NCI-H1436 treated with DMSO at 0.1 percent for 48 hours (cell line): ENCODE measurements at regions not wholly inside any gene's neighbourhood (a gene's known extent, or its start where the extent isn't known, plus 50 kb on each side); places are given as distances from the start of the nearest gene placed in this dataset.

ENCODE experiments used
- DNase-seq: peaks from one replicate; lab custom pipeline; 2025; lab: John Stamatoyannopoulos, UW

DNA sequence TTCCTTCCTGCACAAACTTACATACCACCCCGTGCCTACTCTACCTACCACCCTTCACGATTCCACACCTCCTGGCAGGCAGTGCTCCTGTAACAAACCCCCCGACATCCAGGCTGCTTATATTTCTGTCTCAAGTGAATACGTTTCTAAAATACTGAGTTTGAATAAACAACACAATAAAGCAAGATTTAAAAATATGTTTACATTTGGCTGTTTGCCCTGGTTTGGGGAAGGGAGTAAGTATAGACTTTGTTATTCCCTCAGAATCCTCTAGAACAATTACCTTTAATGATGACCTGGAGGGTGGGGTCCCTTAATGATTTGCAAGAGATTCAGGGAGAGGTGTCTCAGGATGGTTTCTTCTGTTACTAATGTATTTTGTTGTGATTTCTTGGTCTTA lies 402.6 kb upstream of the TBL1XR1 start:
- no peak for DNase-seq

DNA sequence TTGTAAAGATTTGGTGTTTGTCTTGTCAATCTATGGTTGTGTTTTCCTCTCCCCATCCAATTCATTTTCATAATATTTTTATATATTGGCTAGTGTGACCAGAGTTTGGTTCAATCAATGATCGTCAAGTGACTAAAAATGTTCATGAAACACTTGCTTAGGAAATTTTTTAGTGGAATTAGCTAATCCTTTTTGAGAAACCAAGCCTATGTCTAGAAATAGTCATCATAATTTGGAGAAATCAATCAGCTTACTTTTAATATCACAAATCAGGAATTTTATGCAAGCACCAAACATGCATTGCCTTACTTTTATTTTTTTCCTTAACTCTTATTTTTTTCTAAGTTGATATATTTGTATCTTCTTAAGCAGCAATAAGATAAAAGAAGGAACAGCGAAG lies 403.1 kb upstream of the TBL1XR1 start:
- DNase-seq, result no peak

DNA sequence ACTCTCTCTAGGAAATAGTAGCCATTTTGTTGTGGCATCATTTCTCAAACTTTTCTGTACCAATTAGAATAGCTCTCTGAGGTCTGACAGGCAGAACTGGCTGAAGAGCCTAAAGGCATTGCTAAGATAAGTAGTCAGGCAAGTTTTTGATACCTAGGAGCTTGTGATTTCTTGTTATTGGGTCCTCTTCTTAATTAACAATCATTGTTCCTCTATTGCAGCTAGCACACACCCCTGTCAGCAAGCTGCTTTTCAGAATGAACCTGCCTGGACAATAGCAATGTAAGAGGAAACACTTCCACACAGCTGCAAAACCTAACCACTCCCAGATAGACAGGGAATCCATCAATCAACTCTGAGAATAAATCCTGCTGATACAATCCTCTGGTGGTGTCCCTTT lies 403.9 kb upstream of the TBL1XR1 start:
- no peak for DNase-seq

DNA sequence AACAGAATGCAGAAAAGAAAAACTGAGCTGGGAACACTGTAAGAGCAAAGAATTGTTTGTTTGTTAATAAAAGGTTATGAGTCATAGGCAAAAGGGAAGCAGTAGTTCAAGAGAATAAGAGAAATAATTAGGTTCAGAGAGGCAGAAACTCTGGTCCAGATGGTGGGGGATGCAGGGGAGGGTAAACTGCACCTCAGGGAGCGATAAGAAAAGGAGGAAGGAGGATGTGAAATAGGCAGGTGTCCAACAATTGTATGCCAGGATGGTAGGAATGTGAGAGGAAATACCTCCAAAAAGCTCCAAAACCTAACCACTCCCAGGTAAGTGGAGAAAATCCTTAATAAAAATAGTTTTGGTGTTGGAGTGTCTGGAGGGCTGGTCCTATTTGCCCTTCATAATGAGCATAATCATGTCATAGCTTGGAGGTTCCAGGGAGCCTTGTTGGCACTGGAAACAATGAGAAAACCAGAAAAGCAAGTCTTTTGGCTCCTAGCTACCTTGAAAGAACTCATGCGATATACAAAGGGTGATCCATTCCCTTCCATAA lies 405.4 kb upstream of the TBL1XR1 start:
- DNase-seq, result peak; percentile 70

DNA sequence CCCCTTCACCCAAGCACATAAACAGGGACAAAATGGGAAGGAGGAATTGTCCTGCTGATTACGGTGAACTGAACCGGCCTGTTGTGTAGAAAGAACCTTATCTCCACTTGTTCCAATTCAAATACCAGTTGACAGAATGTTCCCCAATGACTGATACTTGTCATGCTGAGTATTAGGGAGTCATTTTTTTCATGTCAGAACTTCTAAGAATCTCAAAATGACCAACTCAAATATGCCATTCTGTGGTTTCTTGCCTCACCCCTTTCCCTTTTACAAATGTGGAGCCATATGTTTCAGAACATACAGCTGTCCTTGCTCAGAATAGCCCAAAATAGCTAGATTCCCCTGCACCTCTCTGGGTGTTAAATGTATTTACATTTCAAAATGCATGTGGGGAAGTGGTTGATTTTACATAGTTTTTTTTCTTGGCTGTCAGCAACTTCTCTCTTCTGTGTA lies 405.9 kb upstream of the TBL1XR1 start:
- no peak for DNase-seq

DNA sequence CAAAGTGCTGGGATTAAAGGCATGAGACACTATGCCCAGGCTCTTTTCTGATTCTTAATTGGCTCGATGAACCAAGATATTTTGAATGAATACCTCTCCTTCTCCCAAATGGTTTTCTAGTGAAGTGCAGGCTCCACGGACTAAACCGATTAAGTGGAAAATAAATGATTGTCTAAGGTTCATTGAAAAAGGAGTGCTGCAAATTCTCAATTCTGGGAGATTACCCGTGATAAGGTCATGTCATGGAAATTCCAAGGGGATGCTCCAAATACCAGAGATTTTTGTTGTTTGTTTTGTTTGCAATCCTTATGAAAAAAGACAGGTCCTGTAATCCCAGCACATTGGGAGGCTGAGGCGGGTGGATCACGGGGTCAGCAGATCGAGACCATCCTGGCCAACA lies 406.9 kb upstream of the TBL1XR1 start:
- no peak for DNase-seq

DNA sequence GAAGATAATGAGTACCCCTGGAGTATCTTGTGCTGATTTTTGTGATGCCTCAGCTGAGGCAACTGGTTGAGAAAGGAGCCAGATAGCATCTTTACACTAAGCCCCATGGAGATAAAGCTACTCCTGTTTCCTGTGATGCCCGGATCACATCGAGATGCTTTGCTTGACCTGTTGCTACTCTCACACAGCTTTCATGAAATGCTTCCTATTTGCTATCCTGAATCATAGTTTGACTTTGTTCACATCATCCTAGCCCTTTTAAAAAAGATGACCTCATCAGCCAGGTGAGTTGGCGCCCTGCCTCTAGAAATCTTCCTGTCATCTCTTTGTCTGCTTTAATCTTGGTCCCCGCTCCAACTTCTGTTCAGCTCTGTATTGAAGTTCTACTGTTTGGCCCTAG lies 409.6 kb upstream of the TBL1XR1 start:
- no peak for DNase-seq

DNA sequence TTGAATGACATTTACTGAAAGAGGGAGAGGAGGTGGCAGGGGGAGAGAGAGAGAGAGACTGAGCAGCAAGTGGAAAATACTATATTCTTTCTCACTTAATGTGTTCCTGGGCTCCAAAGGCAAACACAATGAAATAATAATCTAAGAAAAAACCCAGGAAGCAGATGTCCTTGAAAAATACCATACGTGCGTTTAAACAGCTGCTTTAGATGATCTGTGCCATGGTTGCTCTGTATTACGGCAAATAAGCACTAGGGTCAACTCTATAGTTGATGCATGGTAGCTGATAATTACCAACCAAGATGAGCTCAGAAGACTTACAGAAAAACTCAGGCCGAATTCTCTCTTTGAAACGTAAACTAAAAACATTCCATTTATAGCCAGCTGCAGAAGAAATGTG lies 410.3 kb upstream of the TBL1XR1 start:
- no peak for DNase-seq

DNA sequence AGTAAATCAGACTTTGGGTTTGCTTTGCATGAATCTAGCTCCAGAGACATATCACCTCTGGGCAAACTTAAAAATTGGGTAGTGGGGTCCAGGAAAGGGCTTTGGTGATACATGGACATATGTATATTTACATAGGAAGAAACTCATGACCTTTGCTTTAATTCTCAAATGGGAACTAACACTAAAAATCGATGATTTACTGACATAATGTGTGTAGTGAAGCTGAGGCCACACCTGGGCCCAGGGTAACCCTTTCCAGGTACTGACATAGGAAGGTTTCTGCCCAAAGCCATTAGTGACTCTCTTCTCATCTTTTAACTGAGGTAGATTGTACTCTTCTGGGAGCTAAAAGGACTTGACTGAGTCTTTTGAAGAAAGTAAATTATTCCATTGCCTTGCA lies 411.2 kb upstream of the TBL1XR1 start:
- no peak for DNase-seq

DNA sequence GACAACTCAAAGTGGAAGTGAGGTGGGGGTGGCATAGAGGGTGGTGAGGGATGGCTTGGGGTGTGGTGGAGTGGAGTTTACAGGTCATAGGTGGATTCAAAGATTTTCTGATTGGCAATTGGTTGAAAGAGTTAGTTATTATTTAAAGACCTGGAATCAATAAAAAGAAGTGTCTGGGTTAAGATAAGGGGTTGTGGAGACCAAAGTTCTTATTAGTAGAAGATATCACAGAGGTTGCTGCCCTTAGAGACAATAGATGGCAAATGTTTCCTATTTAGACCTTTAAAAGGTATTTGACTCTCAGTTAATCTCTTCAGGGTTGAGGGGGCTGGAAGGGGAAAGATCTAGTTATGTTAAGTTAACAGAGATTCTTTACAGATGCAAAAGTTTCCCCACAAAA lies 412.3 kb upstream of the TBL1XR1 start:
- DNase-seq, result no peak

DNA sequence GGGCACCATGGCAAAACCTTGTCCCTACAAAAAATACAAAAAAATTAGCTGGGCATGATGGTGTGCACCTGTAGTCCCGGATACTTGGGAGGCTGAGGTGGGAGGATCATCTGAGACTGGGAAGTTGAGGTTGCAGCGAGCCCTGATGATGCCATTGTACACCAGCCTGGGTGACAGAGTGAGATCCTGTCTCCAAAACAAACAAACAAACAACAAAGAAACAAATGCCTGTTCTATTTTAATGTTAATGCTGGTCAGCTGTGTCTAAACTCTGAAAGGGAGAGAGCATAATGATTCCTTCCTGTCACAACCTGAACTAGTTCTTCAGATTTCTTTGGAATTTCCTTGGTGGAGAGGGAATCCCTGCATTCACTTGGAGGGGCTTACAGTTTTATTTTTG lies 413.0 kb upstream of the TBL1XR1 start:
- no peak for DNase-seq

DNA sequence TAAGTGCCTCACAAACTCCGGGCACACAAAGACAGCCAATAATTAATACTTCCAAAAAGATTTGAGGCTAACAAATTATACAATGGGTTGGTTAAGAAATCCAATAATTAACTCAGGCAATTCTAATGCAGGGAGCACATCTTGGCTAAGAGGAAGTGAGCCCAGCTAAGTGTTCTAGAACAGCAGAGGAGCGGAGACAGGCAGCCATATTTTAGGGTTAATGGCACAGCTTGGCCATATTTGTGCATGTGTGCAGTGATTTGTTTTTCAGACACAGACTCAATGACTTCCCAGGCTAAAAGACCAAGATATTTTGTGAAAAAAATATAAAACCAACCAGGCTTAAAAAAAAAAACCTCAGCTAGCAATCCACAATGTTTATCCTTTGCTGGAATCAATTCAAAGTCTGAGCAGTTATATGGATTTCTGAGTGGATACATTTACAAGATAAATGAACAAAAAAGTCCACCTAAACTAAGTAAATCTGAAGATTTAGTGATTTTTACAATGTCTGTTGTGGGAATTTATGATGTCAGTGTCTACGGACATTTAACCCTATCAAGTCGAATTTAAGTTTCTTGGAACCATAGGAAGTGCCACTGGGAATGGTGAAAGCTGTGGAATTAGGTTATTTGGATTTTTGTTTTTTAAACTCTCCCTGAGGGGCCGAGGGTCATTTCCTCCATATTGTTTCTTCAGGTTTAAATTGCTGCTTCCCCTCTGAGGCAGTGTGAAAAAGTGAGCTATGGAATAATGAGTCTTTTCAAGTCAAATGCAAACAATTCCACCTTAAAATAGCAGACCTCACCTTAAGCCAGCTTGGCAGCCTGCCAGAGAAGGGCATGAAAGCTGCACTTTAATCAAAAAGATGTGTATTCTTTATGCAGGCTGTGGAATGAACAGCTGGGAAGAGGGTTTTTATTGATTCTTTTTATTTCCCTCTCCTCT lies 413.7 kb upstream of the TBL1XR1 start:
- no peak for DNase-seq

DNA sequence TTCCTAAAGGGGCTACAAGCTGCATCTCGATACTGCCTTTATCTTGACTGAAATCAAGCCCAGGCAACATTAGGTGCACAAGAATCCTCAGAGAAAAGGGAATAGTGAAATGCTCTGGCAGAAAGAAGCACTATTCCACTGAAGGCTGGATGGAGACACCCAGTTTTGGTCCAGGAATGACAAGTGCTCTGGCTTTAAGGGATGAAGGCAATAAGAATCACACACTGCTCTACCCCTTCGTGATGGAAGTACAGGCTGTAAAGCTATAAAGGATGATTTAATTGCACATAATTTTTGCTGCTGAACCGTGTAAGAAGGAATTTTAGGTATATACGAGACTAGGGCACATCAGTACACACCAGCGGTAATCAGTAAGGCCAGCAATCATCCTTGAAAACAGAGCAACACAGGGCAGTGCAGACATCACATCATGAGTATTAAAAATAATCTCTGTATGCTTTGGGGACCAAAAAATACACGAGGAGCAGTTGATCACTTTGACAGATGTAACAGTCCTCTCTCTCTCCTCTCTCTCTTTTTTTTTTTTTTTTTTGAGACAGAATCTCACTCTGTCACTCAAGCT lies 414.6 kb upstream of the TBL1XR1 start:
- DNase-seq, result no peak

DNA sequence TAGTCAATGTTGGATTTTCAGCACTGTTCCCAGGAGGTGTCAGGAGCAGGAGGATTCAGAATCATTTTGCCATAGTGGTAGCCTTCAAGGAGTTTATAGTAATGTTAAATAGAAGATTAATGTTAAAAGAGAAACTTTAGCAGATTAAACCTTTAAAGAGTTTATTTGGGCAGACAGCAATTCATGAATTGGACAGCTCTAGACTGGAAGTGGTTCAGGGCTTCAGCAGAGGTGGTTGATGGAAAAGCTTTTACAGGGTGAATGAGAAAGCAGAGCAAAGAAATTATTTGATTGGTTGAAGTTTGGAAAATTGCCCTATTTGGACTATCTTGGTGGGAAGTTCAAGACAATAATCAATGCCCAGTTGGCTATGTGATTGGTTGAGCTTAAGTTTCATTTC lies 416.6 kb upstream of the TBL1XR1 start:
- no peak for DNase-seq

DNA sequence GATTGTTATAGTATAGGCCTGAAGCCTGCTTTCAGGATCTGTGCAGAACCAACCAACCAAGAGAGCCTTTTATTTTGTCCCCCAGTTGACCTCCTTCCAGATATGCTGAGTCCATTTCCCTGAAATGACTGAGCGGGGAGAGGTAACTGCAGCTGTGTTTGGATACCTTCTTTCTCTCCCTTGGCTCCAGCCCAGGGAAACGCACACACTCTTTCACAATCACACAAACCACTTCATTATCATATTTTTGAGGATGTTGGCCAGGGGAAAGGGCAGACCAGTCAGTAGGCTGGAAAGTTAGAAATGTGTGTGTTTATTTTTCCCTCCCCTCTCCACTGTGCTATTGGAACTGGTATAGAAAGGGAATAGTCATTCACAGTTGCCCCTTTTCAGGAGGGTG lies 417.7 kb upstream of the TBL1XR1 start:
- DNase-seq, result no peak

DNA sequence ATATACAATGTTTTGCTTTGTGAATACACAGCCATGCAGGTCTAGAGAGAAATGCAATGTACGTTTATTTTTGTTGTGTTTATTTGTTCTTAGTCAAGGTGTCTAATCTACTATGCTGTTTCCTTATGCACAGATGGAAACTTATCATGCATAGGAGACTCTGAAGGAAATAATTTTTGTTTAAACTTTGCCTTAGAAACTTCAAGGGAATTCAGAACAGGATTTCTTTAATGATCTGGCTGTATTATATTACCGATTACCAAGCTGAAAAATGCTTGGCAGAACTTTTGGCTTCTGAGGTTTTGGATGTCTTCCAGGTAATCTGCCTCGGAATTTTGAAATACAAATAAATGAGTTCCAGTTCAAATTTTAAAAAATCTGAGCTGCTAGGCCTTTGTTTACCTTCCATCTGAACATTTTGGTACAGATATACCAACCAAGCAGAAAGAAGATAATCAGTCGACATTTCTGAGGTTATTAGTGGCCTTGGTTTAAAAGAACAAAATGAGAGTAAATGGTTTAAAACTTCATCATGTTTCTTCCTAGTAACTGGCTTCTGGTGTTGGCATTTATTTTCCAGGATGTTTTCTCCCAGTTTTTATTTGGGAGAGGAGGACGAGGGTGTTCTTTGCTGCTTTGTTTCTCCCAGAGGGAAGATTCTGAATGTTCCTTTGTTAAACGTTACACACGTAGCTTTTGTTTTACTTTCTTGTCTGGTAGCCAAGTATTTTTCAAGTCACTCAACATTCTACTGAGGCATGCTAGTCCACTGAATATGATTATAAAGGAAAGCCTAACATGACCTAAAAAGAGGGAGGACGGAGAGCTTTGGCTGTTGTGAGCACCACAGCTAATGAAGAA lies 421.8 kb upstream of the TBL1XR1 start:
- DNase-seq, result no peak

DNA sequence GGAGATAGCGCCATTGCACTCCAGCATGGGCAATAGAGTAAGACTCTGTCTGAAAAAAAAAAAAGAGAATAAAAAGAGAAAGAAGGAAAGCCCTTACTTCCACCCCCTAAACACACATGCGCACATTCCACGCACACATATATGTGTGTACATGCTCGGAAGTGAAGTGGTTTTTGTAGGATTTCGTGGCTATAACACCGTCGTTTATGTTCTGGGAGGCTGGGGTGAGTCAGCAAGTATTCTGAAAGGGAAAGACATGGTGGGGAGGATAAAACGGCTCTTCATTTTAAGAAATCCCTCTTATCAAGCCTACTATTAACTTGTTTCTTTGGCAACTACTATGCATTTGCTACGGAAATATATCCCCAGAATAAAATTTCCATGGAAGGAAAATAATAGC lies 422.8 kb upstream of the TBL1XR1 start:
- DNase-seq, result no peak

DNA sequence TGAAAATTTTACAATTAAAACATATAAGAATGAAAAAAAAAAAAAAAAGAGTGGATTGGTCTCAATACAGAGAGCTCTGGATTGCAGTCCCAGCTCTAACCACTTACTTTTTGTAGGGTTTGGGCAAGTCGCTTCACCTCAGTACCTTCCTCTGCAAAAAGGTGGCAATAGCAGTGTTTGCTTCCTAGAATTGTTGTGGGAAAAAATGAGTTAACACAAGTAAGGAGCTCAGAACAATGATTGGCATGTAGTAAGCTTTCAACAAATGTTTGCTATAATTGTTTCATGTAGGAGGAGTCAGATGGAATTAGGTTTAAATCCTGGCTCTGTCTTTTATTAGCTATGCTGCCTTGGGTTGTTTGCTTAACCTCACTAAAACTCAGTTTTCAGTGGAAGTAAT lies 425.2 kb upstream of the TBL1XR1 start:
- no peak for DNase-seq

DNA sequence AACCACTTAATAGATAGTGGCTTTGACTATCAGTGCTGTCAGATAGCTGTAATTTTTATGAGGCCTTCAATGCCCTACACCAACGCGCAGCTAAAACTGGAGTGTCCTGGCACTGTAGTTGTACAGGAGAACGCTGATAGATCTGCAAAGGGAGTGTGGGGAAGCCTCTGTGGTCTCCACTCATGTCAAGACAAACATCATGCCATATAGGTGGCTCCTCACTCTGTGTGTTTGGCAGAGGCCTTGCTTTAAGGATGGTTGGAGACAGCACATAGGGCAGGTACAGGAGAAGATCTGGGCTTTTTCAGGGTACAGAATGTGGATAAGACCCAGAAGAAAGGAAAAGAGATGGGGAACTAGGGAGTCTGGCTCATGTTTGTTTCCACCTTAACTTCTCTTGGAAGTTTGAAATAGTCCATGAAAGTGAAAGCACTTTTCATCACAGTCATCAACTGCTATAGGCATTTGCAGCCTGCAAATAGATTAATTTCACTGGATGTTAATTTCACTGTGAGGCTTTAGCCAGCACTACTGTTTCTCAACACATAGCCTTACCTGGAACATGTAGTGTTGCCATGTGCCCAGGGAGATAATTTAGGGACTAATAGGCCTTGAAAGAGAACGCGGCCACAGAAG lies 425.8 kb upstream of the TBL1XR1 start:
- no peak for DNase-seq

DNA sequence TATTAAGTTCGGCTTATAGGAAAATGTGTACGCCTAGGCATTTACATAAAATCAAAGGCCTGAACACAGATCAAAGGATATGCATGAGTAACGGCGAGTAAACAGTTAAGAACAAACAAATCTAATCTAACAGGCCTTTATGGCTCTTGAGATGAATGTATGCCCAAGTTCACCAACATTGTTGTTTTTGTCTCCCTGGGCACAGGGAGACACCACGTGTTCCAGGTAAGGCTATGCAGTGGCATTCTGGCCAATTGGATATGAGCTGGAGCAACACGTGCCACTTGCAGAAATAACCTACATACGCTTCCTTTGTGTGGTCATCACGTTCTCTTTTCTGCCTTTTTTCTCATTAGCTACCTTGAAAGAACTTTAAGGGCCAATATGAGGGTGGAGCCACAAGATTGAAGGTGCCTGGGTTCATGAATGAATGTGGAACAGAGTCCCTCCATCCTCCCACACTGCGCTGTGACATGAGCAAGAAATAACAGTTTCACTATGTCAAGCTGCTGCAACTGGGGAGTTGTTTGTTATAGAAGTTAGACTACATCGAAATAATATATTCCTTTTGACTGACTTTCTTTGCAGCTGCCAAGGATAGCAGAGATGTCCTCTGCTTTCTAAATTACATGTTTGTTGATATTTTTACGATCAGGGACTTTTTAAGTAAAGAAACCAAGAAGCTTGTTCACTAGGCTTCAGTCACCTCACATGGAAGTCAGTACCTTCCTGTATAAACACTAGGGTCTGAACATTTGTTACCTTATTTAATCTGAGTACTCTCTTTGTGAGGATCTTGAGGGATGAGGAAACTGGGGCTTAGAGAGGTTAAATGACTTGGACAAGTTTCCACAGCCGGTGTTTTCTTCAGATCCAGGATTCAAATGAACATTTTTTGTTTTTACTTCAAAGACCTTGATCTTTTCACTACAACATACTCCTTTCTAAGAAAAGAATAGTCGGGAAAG lies 427.5 kb upstream of the TBL1XR1 start:
- DNase-seq, result no peak

DNA sequence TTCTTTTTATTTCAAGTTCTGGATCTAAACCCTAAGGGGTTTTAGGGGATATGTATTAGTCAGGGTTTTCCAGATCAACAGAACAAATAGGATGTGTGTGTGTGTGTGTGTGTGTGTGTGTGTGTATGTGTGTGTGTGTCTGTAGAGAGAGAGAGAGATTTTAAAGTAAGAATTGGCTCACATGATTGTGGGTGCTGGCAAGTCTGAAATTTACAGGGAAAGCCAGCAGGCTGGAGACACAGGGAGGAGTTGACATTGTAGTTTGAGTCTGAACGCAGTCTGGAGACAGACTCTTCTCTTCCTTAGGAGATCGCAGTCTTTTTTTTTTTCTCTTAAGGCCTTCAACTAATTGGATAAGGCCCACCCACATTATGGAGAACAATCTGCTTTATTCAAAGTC lies 428.8 kb upstream of the TBL1XR1 start:
- DNase-seq, result no peak
